NCI-H2107 (cell line): ENCODE measurements at regions not wholly inside any gene's neighbourhood (a gene's known extent, or its start where the extent isn't known, plus 50 kb on each side); places are given as distances from the start of the nearest gene placed in this dataset.

Experiments used
- DNase-seq: peaks from one replicate; lab custom pipeline; 2025; lab: John Stamatoyannopoulos, UW

GRCh38 chr14:34134484-34134883 lies 183.6 kb upstream of the EGLN3 start:
- no peak for DNase-seq

- no peak for DNase-seq
These were observed 179.2 kb upstream of the EGLN3 start for GRCh38 chr14:34129927-34130552.

GRCh38 chr14:34128665-34129064 lies 177.8 kb upstream of the EGLN3 start:
- no peak for DNase-seq

- no peak for DNase-seq
These were observed 175.7 kb upstream of the EGLN3 start for GRCh38 chr14:34126586-34126985.

- no peak for DNase-seq
These were observed 173.7 kb upstream of the EGLN3 start for GRCh38 chr14:34124585-34124984.

- no peak for DNase-seq
These were observed 171.8 kb upstream of the EGLN3 start for GRCh38 chr14:34122650-34123049.

GRCh38 chr14:34122081-34122480 lies 171.2 kb upstream of the EGLN3 start:
- DNase-seq: no peak

- no peak for DNase-seq
These were observed 169.5 kb upstream of the EGLN3 start for GRCh38 chr14:34120185-34120977.

- no peak for DNase-seq
These were observed 168.4 kb upstream of the EGLN3 start for GRCh38 chr14:34119107-34119858.

GRCh38 chr14:34113991-34114390 lies 163.1 kb upstream of the EGLN3 start:
- no peak for DNase-seq

- no peak for DNase-seq
These were observed 162.2 kb upstream of the EGLN3 start for GRCh38 chr14:34113005-34113511.

- no peak for DNase-seq
These were observed 161.1 kb upstream of the EGLN3 start for GRCh38 chr14:34111953-34112352.

- no peak for DNase-seq
These were observed 160.6 kb upstream of the EGLN3 start for GRCh38 chr14:34111505-34111904.

GRCh38 chr14:34110531-34110930 lies 159.7 kb upstream of the EGLN3 start:
- no peak for DNase-seq

GRCh38 chr14:34107441-34107840 lies 156.6 kb upstream of the EGLN3 start:
- DNase-seq: no peak

- no peak for DNase-seq
These were observed 155.4 kb upstream of the EGLN3 start for GRCh38 chr14:34106310-34106709.

GRCh38 chr14:34104489-34105397 lies 153.9 kb upstream of the EGLN3 start:
- DNase-seq: no peak

- no peak for DNase-seq
These were observed 152.3 kb upstream of the EGLN3 start for GRCh38 chr14:34103176-34103575.

- no peak for DNase-seq
These were observed 148.8 kb upstream of the EGLN3 start for GRCh38 chr14:34099635-34100034.

GRCh38 chr14:34098985-34099349 lies 148.1 kb upstream of the EGLN3 start:
- no peak for DNase-seq

- DNase-seq: no peak
These were observed 147.4 kb upstream of the EGLN3 start for GRCh38 chr14:34098045-34098984.
